OCI-LY7 (cell line): ENCODE measurements at regions not wholly inside any gene's neighbourhood (a gene's known extent, or its start where the extent isn't known, plus 50 kb on each side); places are given as distances from the start of the nearest gene placed in this dataset.

Experiments used
- BruUV-seq: library from RNA; stranded (reverse); fragments of 400-500 nt; replicated peaks from 2 replicates; lab custom pipeline; 2021; lab: Mats Ljungman, UMichigan
- CTCF ChIA-PET: fragments of 300-600 bp; sonication (Branson Sonifier 250); formaldehyde crosslinking; loops from one replicate; lab custom pipeline; 2022; ENCODE audit warnings: antibody characterized with exemption; ENCODE audit not compliant: unreplicated experiment; lab: Charles Lee
- POLR2A ChIA-PET: fragments of 300-600 bp; sonication (Branson Sonifier 250); formaldehyde crosslinking; loops from one replicate; lab custom pipeline; 2022; ENCODE audit warnings: antibody characterized with exemption; lab: Charles Lee
- DNase-seq: peaks from one replicate; pipeline ENCODE4 v3.0.0-alpha.2; 2015; ENCODE audit warnings: low spot score
- H2AFZ ChIP-seq: fragments of 200-600 bp; sonication (generic), shearing (Covaris generic); 2 replicates; pipeline ENCODE4 v1.6.1; 2014; ENCODE audit warnings: mild to moderate bottlenecking, antibody characterized with exemption, low read length, moderate library complexity
- H3K27ac ChIP-seq: fragments of 200-600 bp; sonication (generic); 2 replicates; pipeline ENCODE4 v1.5.1; 2014; ENCODE audit warnings: mixed run types, low read depth, mild to moderate bottlenecking, moderate library complexity, low read length, inconsistent platforms; ENCODE audit not compliant: poor library complexity, severe bottlenecking
- H3K36me3 ChIP-seq: fragments of 200-600 bp; sonication (generic); 2 replicates; pipeline ENCODE4 v1.6.1; 2014; ENCODE audit warnings: mild to moderate bottlenecking, antibody characterized with exemption, low read length, moderate library complexity, mixed read lengths; ENCODE audit not compliant: insufficient read depth
- H3K4me1 ChIP-seq: fragments of 200-600 bp; sonication (generic); 2 replicates; pipeline ENCODE4 v1.5.1; 2014; ENCODE audit warnings: mild to moderate bottlenecking, low read length; ENCODE audit not compliant: insufficient read depth, poor library complexity, severe bottlenecking
- H3K4me2 ChIP-seq: fragments of 200-600 bp; sonication (generic); 2 replicates; pipeline ENCODE4 v1.6.1; 2014; ENCODE audit warnings: mild to moderate bottlenecking, low read length
- H3K4me3 ChIP-seq: fragments of 200-600 bp; sonication (generic); 2 replicates; pipeline ENCODE4 v1.5.1; 2014; ENCODE audit warnings: mild to moderate bottlenecking, low read depth, low read length; ENCODE audit not compliant: poor library complexity, severe bottlenecking
- H3K79me2 ChIP-seq: fragments of 200-600 bp; sonication (generic); 2 replicates; pipeline ENCODE4 v1.6.1; 2016; ENCODE audit warnings: low read depth, mild to moderate bottlenecking, low read length, moderate library complexity, mixed read lengths; ENCODE audit not compliant: insufficient read depth
- H3K9me2 ChIP-seq: fragments of 200-600 bp; sonication (generic); 2 replicates; pipeline ENCODE4 v1.6.1; 2016; ENCODE audit warnings: mild to moderate bottlenecking, low read length, mixed read lengths; ENCODE audit not compliant: insufficient read depth
- H3K9me3 ChIP-seq: fragments of 200-600 bp; sonication (generic); 2 replicates; pipeline ENCODE4 v1.6.1; 2014; ENCODE audit warnings: mild to moderate bottlenecking, mixed run types, low read length, mixed read lengths
- H4K20me1 ChIP-seq: fragments of 200-600 bp; sonication (generic); 2 replicates; pipeline ENCODE4 v1.6.1; 2014; ENCODE audit warnings: mild to moderate bottlenecking, antibody characterized with exemption, low read length, moderate library complexity, mixed read lengths; ENCODE audit not compliant: insufficient read depth
- CTCF ChIP-seq: fragments of 200-600 bp; sonication (generic); conservative IDR thresholded peaks from 2 replicates; pipeline ENCODE4 v1.5.1; 2014; ENCODE audit warnings: mild to moderate bottlenecking, antibody characterized with exemption, low read length, moderate library complexity, mixed read lengths
- EZH2phosphoT487 ChIP-seq: fragments of 200-600 bp; sonication (generic); IDR thresholded peaks from 2 replicates; pipeline ENCODE4 v1.6.1; 2018; ENCODE audit warnings: low read depth, borderline replicate concordance, mild to moderate bottlenecking, mixed run types, antibody characterized with exemption, low read length, moderate library complexity, mixed read lengths
- intact Hi-C: fragments of 100-400 bp; cut with micrococcal nuclease; formaldehyde crosslinking; loops from one replicate; pipeline ENCODE4 v1.10.0; 2022; ENCODE audit not compliant: unreplicated experiment

- ChIA-PET CTCF (no interaction called here), POLR2A (no interaction called here)
- Histone ChIP-seq H3K4me3 (no peak overlapping the region), H4K20me1 (no peaks in the 10 kb centered on the region), H3K36me3 (no peaks in the 10 kb centered on the region), H2AFZ (no peak overlapping the region), H3K4me1 (no peaks in the 10 kb centered on the region), H3K9me3 (no peaks in the 10 kb centered on the region), H3K9me2 (no peaks in the 10 kb centered on the region), H3K4me2 (no peak overlapping the region), H3K27ac (no peak overlapping the region), H3K79me2 (no peaks in the 10 kb centered on the region)
- BruUV-seq, result no TSS peak
- no peak for DNase-seq
- no peak for TF ChIP-seq CTCF
- no peak for TF ChIP-seq EZH2phosphoT487
- intact Hi-C loops, result no loop called here
Observed at GRCh38 chr13:72431981-72432682, 295.3 kb downstream of the MZT1 start.

GRCh38 chr13:72430923-72431322, 296.5 kb downstream of the MZT1 start:
- DNase-seq, result no peak
- Histone ChIP-seq H3K36me3 (no peaks in the 10 kb centered on the region), H4K20me1 (no peaks in the 10 kb centered on the region), H3K4me1 (no peaks in the 10 kb centered on the region), H3K4me3 (no peak overlapping the region), H3K9me2 (no peaks in the 10 kb centered on the region), H3K4me2 (no peak overlapping the region), H3K79me2 (no peaks in the 10 kb centered on the region), H3K27ac (no peak overlapping the region), H3K9me3 (no peaks in the 10 kb centered on the region), H2AFZ (no peak overlapping the region)
- POLR2A ChIA-PET, result interaction anchor here (0.6 kb wide), 1 partner anchor 219 kb away, joined by 3 read pairs; no protein-coding TSS in a partner anchor
- no peak for TF ChIP-seq EZH2phosphoT487
- TF ChIP-seq CTCF, result no peak
- BruUV-seq, result no TSS peak
- intact Hi-C loops, result no loop called here
- CTCF ChIA-PET, result no interaction called here

DNA sequence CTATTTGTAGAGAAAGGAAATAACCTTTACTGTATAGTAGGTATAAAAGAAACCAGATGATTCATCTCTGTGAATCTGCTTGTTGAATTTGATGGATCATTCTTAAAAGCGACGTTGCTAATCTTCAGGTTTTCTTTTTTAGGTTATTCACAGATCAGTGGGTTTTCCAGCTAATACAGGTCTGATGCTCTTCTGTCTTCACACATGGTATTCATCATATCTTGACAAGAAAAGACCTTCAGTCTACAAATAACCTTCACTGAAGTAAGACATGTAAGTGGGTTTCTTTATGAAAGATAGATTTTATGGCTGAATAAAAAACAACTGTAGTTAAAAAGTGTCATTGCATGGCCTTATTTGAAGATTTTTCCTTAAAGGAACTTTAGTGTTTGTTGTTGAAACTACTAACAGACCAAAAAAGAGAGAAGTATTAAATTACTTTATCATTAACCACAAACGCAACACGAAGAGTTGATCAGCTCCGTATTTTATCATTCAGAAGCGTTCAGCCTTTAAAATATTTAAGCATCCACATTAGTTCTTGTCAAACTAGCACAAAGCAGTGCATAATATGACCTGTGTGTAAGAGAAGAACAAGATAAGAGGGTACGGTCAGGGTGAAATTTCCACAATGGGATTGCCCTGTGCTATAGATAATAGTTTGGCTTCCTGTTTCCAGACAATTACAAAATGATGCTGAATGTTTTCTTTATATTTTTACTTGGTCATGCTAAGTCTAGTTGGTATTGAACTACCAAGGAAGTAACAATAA, 299.5 kb downstream of the MZT1 start:
- intact Hi-C loops, result no loop called here
- no peaks in the 10 kb centered on the region for H3K4me1 ChIP-seq
- no peaks in the 10 kb centered on the region for H3K9me3 ChIP-seq
- no peak overlapping the region for H2AFZ ChIP-seq
- no TSS peak for BruUV-seq
- H3K4me2 ChIP-seq, result no peak overlapping the region
- H3K36me3 ChIP-seq, result no peaks in the 10 kb centered on the region
- CTCF ChIA-PET, result no interaction called here
- H3K27ac ChIP-seq, result no peak overlapping the region
- H3K9me2 ChIP-seq, result no peaks in the 10 kb centered on the region
- DNase-seq, result no peak
- H3K4me3 ChIP-seq, result no peak overlapping the region
- no peaks in the 10 kb centered on the region for H3K79me2 ChIP-seq
- POLR2A ChIA-PET, result no interaction called here
- no peaks in the 10 kb centered on the region for H4K20me1 ChIP-seq
- TF ChIP-seq CTCF, result no peak
